AG09319 (cell line): ENCODE measurements at regions not wholly inside any gene's neighbourhood (a gene's known extent, or its start where the extent isn't known, plus 50 kb on each side); places are given as distances from the start of the nearest gene placed in this dataset.
"Not testable (repeated sequence)": the region's sequence is repeated elsewhere in the genome, so short reads cannot be mapped to it uniquely, and the experiment has no call there.

Experiments used
- DNase-seq: peaks from one replicate; pipeline ENCODE4 v3.0.0-alpha.2; 2010; ENCODE audit warnings: low read depth; ENCODE audit errors: extremely low read depth
- CTCF ChIP-seq: IDR thresholded peaks from 2 replicates; pipeline ENCODE4 v1.5.1; 2011; ENCODE audit warnings: low read depth, mild to moderate bottlenecking, inconsistent platforms, low read length, moderate library complexity

- no peak for DNase-seq
- TF ChIP-seq CTCF, result no peak
Measured at GRCh38 chr2:63729831-63730230, 111.9 kb upstream of the UGP2 start.

GRCh38 chr2:63734510-63734909 is 107.2 kb upstream of the UGP2 start:
- no peak for TF ChIP-seq CTCF
- no peak for DNase-seq

- no peak for DNase-seq
- TF ChIP-seq CTCF, result no peak
Measured at GRCh38 chr2:63735263-63735662, 106.4 kb upstream of the UGP2 start.

GRCh38 chr2:63735931-63736330 is 105.8 kb upstream of the UGP2 start:
- no peak for DNase-seq
- no peak for TF ChIP-seq CTCF

GRCh38 chr2:63736354-63736753 is 105.3 kb upstream of the UGP2 start:
- DNase-seq, result peak; percentile 67
- no peak for TF ChIP-seq CTCF

GRCh38 chr2:63737081-63737751 is 104.5 kb upstream of the UGP2 start:
- no peak for DNase-seq
- TF ChIP-seq CTCF, result no peak

GRCh38 chr2:63738019-63738418 is 103.7 kb upstream of the UGP2 start:
- no peak for TF ChIP-seq CTCF
- DNase-seq, result no peak

GRCh38 chr2:63739180-63739579 is 102.5 kb upstream of the UGP2 start:
- not testable (repeated sequence) for DNase-seq
